Muscle layer of duodenum (tissue), 2 donors: ENCODE measurements at regions not wholly inside any gene's neighbourhood (a gene's known extent, or its start where the extent isn't known, plus 50 kb on each side); places are given as distances from the start of the nearest gene placed in this dataset.

ENCODE experiments used
- H3K27ac ChIP-seq: one replicate; pipeline ENCODE4 v1.7.0; 2013; ENCODE audit warnings: mild to moderate bottlenecking, low read length
- H3K27me3 ChIP-seq: one replicate; pipeline ENCODE4 v1.7.0; 2013; ENCODE audit warnings: low read depth, mild to moderate bottlenecking, control low read depth, low read length
- H3K36me3 ChIP-seq, 2 donors: one replicate each; pipeline ENCODE4 v1.7.0; 2013; ENCODE audit warnings: low read length in 2 of 2, control low read depth in 1 of 2, mild to moderate bottlenecking in 1 of 2; ENCODE audit not compliant: insufficient read depth in 2 of 2, control insufficient read depth in 1 of 2
- H3K4me1 ChIP-seq, 2 donors: one replicate each; pipeline ENCODE4 v1.7.0; 2013; ENCODE audit warnings: low read length in 2 of 2, mild to moderate bottlenecking in 2 of 2, control low read depth in 1 of 2, moderate library complexity in 1 of 2; ENCODE audit not compliant: insufficient read depth in 2 of 2, control insufficient read depth in 1 of 2
- H3K4me3 ChIP-seq, 2 donors: one replicate each; pipeline ENCODE4 v1.7.0; 2013; ENCODE audit warnings: low read length in 2 of 2, low read depth in 1 of 2, mild to moderate bottlenecking in 1 of 2
- H3K9me3 ChIP-seq, 2 donors: one replicate each; pipeline ENCODE4 v1.7.0; 2013; ENCODE audit warnings: low read length in 2 of 2, control low read depth in 1 of 2, mild to moderate bottlenecking in 1 of 2; ENCODE audit not compliant: control insufficient read depth in 1 of 2
- donor health status: healthy.

DNA sequence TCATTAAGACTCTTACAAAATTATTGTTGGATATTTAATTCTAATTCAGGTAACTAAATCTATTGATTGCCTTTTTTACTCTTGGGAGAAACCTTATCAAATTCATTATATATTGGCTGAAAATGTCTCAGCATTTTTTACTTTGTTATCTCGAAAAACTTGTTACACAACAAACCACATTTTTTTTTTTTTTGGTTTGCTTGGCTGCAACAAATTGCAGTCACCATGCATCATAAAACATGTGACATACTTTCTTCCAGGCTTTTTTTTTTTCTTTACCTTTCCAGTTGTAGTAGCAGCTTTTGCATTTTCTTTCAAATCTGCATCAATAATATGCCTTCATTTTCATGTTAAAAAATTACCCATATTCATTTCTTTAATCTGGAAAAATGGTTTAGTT is 186.7 kb downstream of the TDRD15 start:
- Histone ChIP-seq H3K36me3 (no peaks in the 10 kb centered on the region), H3K4me1 (no peaks in the 10 kb centered on the region), H3K9me3 (no peaks in the 10 kb centered on the region), H3K27me3 (no peaks in the 10 kb centered on the region), H3K4me3 (no peak overlapping the region), H3K27ac (no peak overlapping the region)

DNA sequence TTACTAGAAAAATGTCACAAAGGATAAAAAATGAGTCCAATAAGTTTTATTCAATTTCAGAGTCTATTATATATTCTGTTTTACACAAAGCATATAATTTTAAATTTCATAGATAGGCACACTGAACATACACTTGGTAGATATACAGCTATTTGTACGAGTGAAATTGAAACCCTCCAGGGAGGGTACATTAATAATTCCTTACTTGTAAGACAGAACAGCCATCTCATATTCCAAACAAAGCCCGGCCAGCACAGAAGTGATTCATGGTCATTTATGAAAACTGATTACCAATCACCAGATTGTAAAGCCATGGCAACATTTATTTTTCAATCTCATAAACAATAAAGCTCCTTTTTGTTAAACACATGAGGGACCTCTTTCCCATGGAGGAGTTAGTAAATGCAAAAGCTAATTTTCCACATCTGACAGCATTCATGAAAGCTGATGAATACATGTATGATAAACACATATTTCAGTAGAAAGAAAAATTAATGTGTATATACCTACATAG is 190.6 kb downstream of the TDRD15 start:
- Histone ChIP-seq H3K9me3 (no peaks in the 10 kb centered on the region), H3K27ac (no peak overlapping the region), H3K27me3 (no peaks in the 10 kb centered on the region), H3K4me1 (no peaks in the 10 kb centered on the region), H3K4me3 (no peak overlapping the region), H3K36me3 (no peaks in the 10 kb centered on the region)

DNA sequence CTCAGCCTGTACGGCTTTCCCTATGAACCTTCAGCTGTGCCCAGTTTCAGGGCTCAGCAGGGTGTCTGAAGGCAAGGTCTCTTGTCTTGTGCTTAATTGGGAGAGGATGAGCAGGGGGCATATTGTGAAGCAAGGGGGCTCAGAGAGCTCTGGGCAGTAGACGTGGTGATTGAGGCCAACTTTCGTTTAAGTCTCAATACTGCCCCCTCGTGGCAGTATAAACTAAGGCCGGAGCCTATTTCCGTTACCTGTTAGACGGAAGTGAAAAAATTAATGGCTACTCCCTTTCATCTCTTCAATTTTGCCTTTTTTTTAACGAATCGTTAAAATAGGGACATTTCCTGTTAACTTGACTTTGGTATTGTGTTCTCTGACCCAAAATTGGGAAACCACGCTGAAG is 193.4 kb downstream of the TDRD15 start:
- H3K27me3 ChIP-seq: no peaks in the 10 kb centered on the region
- no peak overlapping the region for H3K4me3 ChIP-seq
- H3K9me3 ChIP-seq: no peaks in the 10 kb centered on the region
- H3K36me3 ChIP-seq: no peaks in the 10 kb centered on the region
- no peaks in the 10 kb centered on the region for H3K4me1 ChIP-seq
- no peak overlapping the region for H3K27ac ChIP-seq

DNA sequence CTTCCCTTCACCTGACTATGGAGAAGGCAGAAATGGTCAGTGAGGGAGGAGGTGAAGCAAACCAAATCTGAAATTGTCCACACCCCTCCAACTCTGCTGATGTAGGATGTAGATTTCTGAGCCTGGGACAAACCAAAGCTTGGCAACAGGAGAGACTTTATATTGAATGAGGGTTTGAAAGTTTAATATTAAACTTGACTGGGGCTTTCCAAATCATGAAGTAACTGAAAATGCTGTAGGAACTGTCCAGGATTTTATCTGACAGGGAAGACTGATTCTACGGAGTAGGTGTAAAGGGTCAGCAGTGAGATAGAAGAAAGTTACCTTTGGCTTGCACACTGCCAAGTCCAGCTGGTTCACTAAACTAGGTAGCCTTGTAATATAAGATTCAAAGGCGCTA is 194.5 kb downstream of the TDRD15 start:
- Histone ChIP-seq H3K9me3 (no peaks in the 10 kb centered on the region), H3K36me3 (no peaks in the 10 kb centered on the region), H3K4me1 (no peaks in the 10 kb centered on the region), H3K4me3 (no peak overlapping the region), H3K27me3 (no peaks in the 10 kb centered on the region), H3K27ac (no peak overlapping the region)

DNA sequence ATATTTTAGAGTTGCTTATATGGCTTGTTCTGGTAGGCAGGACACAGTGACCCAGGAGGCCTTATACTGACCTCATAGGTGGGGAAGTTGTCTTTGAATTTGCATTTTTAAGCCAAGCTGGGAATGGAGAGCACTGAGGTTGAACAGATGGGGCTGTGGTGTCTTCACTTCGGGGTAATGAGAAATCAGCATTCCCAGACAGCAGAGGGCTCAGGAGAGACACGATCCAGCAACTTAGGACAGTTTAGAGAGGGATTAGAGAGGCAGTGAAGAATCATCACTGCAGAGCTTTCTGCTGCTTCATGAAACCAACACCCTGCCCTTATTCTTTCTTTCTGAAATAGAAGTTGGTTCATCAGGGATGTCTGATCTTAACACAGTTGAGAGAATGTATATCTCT is 202.4 kb downstream of the TDRD15 start:
- Histone ChIP-seq H3K27me3 (no peaks in the 10 kb centered on the region), H3K4me1 (no peaks in the 10 kb centered on the region), H3K4me3 (no peak overlapping the region), H3K27ac (no peak overlapping the region), H3K9me3 (no peaks in the 10 kb centered on the region), H3K36me3 (no peaks in the 10 kb centered on the region)

DNA sequence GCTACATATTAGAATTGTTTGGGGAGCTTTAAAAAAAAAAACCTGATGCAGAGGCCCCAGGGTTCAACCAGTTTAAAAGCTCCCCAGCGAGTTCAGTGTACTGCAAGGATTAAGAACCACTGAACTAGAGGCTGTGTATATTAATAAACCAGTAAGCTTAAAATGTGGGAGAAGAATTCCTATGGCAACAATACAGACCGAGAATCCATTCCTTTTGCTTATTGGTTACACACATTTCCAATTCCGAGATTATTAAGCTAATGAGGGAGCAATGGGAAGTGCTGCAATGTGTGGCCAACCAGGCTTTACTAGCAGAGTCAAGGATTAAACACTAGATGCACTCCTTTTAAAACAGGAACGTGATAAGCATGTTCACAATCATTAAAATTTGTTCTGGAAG is 204.4 kb downstream of the TDRD15 start:
- Histone ChIP-seq H3K4me1 (no peaks in the 10 kb centered on the region), H3K27me3 (no peaks in the 10 kb centered on the region), H3K27ac (no peak overlapping the region), H3K4me3 (no peak overlapping the region), H3K9me3 (no peaks in the 10 kb centered on the region), H3K36me3 (no peaks in the 10 kb centered on the region)

DNA sequence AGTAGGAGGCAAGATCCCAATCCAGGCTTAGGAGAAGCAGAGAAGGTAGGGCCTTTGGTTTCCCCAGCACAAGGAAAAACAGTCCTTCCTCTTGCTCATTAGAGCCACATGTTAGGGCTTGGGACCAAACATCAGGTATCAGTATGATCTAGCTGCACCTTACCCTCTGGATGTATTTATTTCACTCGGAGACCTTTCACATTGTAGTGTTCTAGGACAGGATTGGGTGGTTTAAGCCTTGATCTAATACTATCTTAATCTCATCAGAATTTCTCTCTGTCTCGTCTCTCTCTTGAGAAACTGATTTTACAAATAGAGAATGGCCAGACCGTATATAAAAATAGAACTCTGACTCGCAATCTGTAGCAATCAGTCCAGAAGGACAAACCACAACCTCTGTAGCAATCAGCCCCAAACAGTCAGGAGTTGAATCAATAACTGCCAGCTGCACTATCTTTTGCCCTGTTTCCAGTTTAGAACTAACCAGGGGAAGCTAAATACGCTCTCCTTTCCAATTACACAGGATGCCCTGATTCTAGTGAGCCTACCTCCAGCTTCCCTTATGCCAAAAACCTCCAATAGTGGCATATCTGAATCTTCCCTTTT is 207.1 kb downstream of the TDRD15 start:
- Histone ChIP-seq H3K9me3 (peaks cover 0 to 2% of the 10 kb centered on the region in 2 donors), H3K36me3 (no peaks in the 10 kb centered on the region), H3K4me3 (no peak overlapping the region), H3K27ac (no peak overlapping the region), H3K4me1 (no peaks in the 10 kb centered on the region), H3K27me3 (no peaks in the 10 kb centered on the region)

DNA sequence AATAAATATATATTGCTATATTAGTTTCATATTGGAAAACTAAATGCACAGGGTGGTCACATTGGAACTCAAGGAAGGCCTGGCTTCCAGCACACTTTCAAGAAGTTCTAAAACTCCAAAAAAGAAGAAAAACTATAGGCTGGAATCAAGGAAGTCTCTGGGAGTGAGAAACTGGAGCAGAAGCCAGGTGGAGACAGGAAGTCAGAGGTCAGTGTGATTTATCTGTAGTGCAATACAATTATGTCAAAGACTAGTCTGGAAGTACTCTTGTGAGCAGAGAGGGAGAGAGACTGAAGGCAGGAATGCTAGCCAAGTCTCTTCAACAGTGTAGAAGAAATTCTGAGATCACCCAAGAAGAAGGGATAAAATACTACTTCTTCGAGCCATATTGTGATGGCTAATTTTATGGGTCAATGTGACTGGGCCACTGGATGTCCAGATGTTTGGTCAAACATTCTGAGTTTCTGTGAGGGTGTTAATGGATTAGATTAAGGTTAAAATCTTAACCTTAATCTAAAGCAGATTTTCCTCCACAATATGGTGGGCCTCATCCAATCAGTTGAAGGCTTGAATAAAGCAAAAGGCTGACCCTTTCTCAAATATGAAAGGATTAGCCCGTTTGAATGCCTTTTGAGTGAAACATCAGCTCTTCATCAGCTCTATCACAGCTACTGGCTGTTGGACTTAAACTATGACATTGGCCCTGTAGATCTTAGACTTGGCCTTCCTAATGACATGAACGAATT is 208.0 kb downstream of the TDRD15 start:
- H3K36me3 ChIP-seq: no peaks in the 10 kb centered on the region
- H3K9me3 ChIP-seq: peaks cover 0 to 2% of the 10 kb centered on the region in 2 donors
- no peak overlapping the region for H3K27ac ChIP-seq
- H3K4me3 ChIP-seq: no peak overlapping the region
- H3K27me3 ChIP-seq: no peaks in the 10 kb centered on the region
- H3K4me1 ChIP-seq: no peaks in the 10 kb centered on the region

DNA sequence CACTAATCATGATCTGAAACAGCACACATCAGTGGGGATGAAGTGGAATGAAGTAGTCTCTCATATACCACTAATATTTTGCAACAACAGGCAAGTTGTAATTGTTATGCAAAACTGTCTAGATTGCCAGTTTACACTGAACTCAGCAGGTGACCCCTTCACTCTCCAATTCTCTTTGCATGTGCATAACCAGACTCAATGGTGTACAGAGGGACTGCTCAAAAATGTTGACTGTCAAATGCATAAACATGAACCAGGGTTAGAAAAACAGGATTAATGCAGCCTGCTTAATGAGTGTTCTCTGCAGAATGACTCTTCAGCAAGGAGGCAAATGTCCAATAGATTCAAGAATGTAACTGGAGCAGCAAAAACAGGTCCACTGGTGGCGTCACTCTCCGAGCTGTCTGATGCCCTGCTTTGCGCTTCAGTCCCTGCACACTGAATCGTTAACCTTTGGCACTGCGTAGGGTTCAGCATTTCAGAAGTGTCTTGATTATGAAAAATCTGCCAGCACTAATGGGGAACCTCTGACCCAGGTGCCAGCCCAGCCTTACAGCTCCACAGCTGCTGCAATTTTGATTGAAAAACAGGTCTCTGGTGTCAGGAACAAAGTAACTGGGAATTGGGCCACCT is 209.3 kb downstream of the TDRD15 start:
- no peaks in the 10 kb centered on the region for H3K4me1 ChIP-seq
- H3K27ac ChIP-seq: no peak overlapping the region
- no peaks in the 10 kb centered on the region for H3K27me3 ChIP-seq
- H3K36me3 ChIP-seq: no peaks in the 10 kb centered on the region
- H3K9me3 ChIP-seq: peaks cover 0 to 2% of the 10 kb centered on the region in 2 donors
- no peak overlapping the region for H3K4me3 ChIP-seq

DNA sequence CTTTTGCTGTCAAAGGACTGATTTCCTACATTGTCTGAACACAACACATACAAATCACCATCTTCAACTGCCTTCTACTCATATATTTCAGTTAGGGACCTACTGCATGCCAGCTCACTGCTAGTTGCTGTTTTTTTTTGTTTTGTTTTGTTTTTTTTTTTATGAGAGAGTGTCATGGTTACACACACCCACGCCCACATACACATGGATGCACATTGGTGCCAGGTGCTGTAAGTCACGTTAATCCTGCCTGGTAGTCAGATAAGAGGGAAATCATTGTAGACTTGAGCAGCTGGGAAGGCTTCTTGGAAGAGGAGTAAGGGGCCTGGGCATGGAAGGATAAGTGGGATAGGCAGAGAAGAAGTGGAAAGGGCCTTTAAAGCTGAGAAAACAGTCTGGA is 209.9 kb downstream of the TDRD15 start:
- Histone ChIP-seq H3K4me1 (no peaks in the 10 kb centered on the region), H3K27ac (no peak overlapping the region), H3K9me3 (peaks cover 0 to 2% of the 10 kb centered on the region in 2 donors), H3K4me3 (no peak overlapping the region), H3K27me3 (no peaks in the 10 kb centered on the region), H3K36me3 (no peaks in the 10 kb centered on the region)

DNA sequence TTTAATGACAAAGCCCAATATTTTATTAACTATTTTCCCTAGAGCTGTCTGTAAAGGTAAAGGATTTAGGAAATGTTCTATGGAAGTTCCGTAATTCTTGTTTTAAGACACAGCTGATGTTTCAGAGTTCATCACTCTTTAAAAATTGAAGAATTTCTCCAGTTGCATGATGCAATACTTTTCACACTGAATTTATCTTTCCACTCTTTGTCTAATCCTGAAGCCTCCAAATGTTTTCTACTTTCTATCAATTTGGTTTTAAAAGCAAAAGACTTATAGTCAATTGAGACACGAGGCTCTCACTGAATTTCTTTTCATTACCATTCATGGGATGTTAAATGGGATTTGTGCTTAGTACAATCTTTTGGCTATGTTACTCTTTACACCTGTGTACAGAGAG is 223.2 kb downstream of the TDRD15 start:
- Histone ChIP-seq H3K27me3 (no peaks in the 10 kb centered on the region), H3K4me1 (no peaks in the 10 kb centered on the region), H3K9me3 (no peaks in the 10 kb centered on the region), H3K27ac (no peak overlapping the region), H3K4me3 (no peak overlapping the region), H3K36me3 (no peaks in the 10 kb centered on the region)
